SH-SY5Y (cell line): ENCODE measurements at regions not wholly inside any gene's neighbourhood (a gene's known extent, or its start where the extent isn't known, plus 50 kb on each side); places are given as distances from the start of the nearest gene placed in this dataset.

Experiments used
- GATA2 ChIP-seq: IDR thresholded peaks from 2 replicates; pipeline ENCODE4 v1.6.1; 2011; ENCODE audit warnings: mild to moderate bottlenecking, low read depth, low read length
- GATA3 ChIP-seq: IDR thresholded peaks from 2 replicates; pipeline ENCODE4 v1.6.1; 2011; ENCODE audit warnings: low read depth, mild to moderate bottlenecking, low read length, moderate library complexity

DNA sequence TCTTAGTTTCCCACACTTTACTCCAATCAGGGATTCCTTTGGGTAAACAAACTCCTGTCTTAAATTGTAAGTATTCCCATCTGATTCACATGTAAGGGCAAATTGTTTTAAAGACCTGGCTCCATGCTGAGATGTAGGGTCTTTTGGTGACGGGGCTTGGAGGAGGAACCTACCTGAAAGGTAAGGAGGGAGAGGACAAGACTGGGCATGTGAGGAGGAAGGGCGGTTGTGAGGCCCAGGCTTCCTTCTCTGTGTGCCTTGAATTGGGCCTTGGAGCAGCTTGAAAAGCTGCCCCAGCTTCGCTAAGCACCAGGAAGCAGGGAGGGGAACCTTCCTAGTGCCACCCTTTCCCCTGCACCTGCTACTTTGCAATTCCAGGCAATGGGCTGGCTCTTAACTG, 86.8 kb downstream of the C9orf152 start:
- TF ChIP-seq GATA2 = no peak
- no peak for TF ChIP-seq GATA3
